Vagina (tissue), 2 donors: ENCODE measurements at regions not wholly inside any gene's neighbourhood (a gene's known extent, or its start where the extent isn't known, plus 50 kb on each side); places are given as distances from the start of the nearest gene placed in this dataset.

Experiments used
- CTCF ChIP-seq, 3 experiments: fragments of 450-650 bp in 2 of 3; fragments of 200-600 bp in 1 of 3; sonication (generic) in 1 of 3; IDR thresholded peaks; one replicate each; pipeline ENCODE4 v1.5.1; 2017 to 2019; ENCODE audit warnings: antibody characterized with exemption in 3 of 3, mild to moderate bottlenecking in 2 of 3, moderate library complexity in 2 of 3
- POLR2AphosphoS5 ChIP-seq, 2 donors: sonication (generic); formaldehyde crosslinking; IDR thresholded peaks; one replicate each; pipeline ENCODE4 v1.9.0; 2017; ENCODE audit warnings: antibody characterized with exemption in 2 of 2, mild to moderate bottlenecking in 2 of 2, low read depth in 1 of 2; ENCODE audit not compliant: insufficient read depth in 1 of 2

GRCh38 chr11:29163231-29163630 is 853.6 kb downstream of the KCNA4 start:
- TF ChIP-seq POLR2AphosphoS5 (IDR thresholded peaks at IDR 0.05; ENCODE audit: insufficient read depth in 1 of 2, low read depth in 1 of 2) (no peak), CTCF (IDR thresholded peaks at IDR 0.05) (no peak)
